ENCODE measurements at regions not wholly inside any gene's neighbourhood (a gene's known extent, or its start where the extent isn't known, plus 50 kb on each side); places are given as distances from the start of the nearest gene placed in this dataset.

DNA sequence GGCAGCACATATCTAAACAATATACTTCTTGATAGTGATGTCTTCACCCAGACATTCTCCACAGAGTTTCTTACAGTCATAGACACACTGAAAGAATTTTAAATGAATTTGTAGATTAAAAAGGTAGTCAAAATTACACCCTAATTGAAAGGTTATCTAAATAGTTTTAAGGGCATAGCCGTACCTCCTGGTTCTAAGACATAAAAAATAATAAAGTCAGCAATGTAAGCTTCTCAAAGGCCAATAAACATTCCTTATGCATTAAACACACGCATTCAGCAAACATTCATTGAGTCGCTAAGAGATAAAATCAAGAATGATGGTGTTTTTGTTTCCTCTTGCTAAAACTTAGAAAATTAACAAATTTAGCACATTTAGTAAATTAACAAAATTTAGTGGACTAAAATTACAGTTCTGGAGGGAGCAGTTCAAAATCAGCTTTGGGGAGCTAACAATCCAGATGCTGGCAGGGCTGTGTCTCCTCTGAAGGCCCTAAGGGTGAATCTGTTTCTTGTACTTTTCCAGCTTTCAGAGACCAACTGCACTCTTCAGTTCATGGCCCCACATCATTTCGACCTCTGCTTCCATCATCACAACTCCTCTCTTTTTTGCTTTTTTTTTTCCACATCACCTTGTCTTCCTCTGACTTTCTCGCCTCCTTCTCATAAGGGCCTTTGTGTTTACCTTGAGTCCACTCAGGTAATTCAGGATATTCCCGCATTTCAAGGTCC, 516.5 kb downstream of the DNAH5 start:
- Histone ChIP-seq H3K27me3 (no peaks in the 10 kb centered on the region), H3K4me3 (no peak overlapping the region), H3K27ac (no peak overlapping the region), H3K4me1 (no peaks in the 10 kb centered on the region), H3K36me3 (no peaks in the 10 kb centered on the region), H3K9me3 (no peaks in the 10 kb centered on the region)
- TF ChIP-seq, protein P1, sequence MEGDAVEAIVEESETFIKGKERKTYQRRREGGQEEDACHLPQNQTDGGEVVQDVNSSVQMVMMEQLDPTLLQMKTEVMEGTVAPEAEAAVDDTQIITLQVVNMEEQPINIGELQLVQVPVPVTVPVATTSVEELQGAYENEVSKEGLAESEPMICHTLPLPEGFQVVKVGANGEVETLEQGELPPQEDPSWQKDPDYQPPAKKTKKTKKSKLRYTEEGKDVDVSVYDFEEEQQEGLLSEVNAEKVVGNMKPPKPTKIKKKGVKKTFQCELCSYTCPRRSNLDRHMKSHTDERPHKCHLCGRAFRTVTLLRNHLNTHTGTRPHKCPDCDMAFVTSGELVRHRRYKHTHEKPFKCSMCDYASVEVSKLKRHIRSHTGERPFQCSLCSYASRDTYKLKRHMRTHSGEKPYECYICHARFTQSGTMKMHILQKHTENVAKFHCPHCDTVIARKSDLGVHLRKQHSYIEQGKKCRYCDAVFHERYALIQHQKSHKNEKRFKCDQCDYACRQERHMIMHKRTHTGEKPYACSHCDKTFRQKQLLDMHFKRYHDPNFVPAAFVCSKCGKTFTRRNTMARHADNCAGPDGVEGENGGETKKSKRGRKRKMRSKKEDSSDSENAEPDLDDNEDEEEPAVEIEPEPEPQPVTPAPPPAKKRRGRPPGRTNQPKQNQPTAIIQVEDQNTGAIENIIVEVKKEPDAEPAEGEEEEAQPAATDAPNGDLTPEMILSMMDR (IDR thresholded peaks at IDR 0.05) = no peak
- DNase-seq (ENCODE audit: low spot score) = no peak

DNA sequence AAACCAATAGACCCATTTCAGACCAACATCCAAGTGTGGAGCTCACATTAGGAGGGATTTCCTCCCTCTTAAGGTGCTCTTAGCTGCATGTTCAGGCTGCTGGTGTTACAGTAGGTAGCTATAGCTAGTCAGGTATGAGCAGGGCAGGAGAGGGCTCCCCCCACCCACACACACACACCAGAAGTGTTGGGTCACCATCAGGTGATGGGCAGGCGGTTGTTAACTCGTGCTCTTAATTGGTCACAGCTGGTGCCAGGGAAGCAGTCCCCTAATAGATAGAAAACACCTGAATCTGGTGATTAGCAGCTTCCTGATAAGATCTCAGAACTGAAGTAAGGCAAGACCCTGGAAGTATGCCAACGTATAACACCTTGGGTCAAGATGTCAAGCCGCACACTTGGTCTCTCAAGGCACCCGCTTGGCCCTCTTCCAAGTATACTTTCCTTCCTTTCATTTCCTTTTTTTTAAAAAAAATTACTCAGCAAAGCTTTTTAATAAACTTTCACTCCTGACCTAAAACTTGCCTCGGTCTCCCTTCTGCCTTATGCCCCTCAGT, 532.4 kb downstream of the DNAH5 start:
- no peak overlapping the region for H3K4me3 ChIP-seq
- no peaks in the 10 kb centered on the region for H3K4me1 ChIP-seq
- TF ChIP-seq, protein P1 (IDR thresholded peaks at IDR 0.05) = no peak
- H3K27me3 ChIP-seq = no peaks in the 10 kb centered on the region
- H3K36me3 ChIP-seq = no peaks in the 10 kb centered on the region
- H3K9me3 ChIP-seq = no peaks in the 10 kb centered on the region
- no peak overlapping the region for H3K27ac ChIP-seq
- no peak for DNase-seq (ENCODE audit: low spot score)

DNA sequence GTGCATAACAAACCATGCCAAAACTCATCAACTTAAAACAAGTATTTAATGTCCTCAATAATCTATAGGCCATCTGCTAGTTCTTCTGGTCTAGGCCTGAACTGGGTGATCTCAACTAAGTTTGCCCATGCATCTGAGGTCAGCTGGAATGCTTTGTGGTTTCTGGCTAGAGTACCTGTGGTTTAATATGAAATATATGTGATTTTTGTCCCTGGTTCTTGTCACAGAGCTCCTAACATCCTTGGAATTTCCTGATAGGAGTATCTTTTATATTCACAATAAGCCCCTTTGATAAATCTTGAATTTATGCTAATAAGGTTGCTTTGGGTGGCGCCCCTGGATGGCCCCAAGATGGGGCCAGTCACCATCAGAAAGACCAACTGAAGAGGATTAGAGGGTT, 535.9 kb downstream of the DNAH5 start:
- TF ChIP-seq, protein P1 (IDR thresholded peaks at IDR 0.05) = no peak
- Histone ChIP-seq H3K36me3 (no peaks in the 10 kb centered on the region), H3K9me3 (no peaks in the 10 kb centered on the region), H3K4me3 (no peak overlapping the region), H3K4me1 (no peaks in the 10 kb centered on the region), H3K27me3 (no peaks in the 10 kb centered on the region), H3K27ac (no peak overlapping the region)
- DNase-seq (ENCODE audit: low spot score) = no peak

DNA sequence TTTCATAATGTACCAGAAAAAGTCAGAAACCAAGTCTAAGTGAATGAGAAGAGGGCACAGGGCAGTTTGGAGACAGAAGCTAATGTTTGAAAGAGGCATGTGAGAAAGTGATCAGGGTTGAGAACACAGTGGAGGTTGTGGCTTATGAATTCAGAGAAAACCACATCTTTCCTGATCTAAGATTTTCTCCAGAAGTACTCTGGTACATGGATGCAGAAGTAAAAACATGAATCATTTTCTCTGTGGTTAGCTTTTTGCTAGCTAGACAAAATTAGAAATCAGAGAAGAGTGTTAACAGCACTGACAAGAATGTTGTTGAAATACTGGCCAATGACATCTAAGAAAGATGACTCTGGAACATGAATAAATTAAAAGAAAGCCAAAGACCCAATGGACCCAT, 541.1 kb downstream of the DNAH5 start:
- no peaks in the 10 kb centered on the region for H3K36me3 ChIP-seq
- H3K4me1 ChIP-seq = no peaks in the 10 kb centered on the region
- H3K4me3 ChIP-seq = no peak overlapping the region
- no peaks in the 10 kb centered on the region for H3K27me3 ChIP-seq
- no peak overlapping the region for H3K27ac ChIP-seq
- TF ChIP-seq, protein P1 (IDR thresholded peaks at IDR 0.05) = no peak
- H3K9me3 ChIP-seq = no peaks in the 10 kb centered on the region
- DNase-seq (ENCODE audit: low spot score) = no peak

DNA sequence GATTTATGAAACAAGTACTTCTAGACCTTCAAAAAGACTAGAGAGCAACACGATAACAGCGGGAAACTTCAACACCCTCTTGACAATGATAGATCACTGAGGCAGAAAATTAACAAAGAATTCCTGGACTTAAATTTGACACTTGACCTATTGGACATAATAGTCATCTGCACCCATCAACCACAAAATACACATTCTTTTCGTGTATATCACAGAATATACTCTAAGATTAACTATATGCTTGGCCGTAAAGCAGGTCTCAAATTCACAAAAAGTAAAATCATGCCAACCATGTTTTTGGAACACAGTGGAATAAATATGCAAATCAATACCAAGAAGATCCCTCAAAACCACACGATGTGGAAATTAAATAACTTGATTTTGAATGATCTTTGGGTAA, 559.4 kb downstream of the DNAH5 start:
- no peaks in the 10 kb centered on the region for H3K4me1 ChIP-seq
- no peaks in the 10 kb centered on the region for H3K9me3 ChIP-seq
- DNase-seq (ENCODE audit: low spot score) = no peak

More for the DNA sequence above, 559.4 kb downstream of the DNAH5 start:
- Histone ChIP-seq H3K27me3 (no peaks in the 10 kb centered on the region), H3K4me3 (no peak overlapping the region), H3K27ac (no peak overlapping the region), H3K36me3 (no peaks in the 10 kb centered on the region)
- TF ChIP-seq, protein P1 (IDR thresholded peaks at IDR 0.05) = no peak
